Thoracic aorta (tissue), 2 donors: ENCODE measurements at regions not wholly inside any gene's neighbourhood (a gene's known extent, or its start where the extent isn't known, plus 50 kb on each side); places are given as distances from the start of the nearest gene placed in this dataset.

Source experiments
- ATAC-seq: fragments of 150-250 bp; one replicate; pipeline ENCODE4 v1.8.0; 2017; ENCODE audit warnings: low read depth; ENCODE audit not compliant: insufficient number of reproducible peaks, low FRiP score
- DNase-seq: peaks from one replicate; pipeline ENCODE4 v3.0.0-alpha.2; 2020; ENCODE audit warnings: low spot score
- H3K27ac ChIP-seq, 2 donors: fragments of 200-600 bp; sonication (generic); 1 replicate in 1 of 2; 2 replicates in 1 of 2; pipeline ENCODE4 v1.5.1; 2016; ENCODE audit warnings: mild to moderate bottlenecking in 2 of 2, moderate library complexity in 2 of 2
- H3K27me3 ChIP-seq: fragments of 200-600 bp; sonication (generic); replicated peaks from 2 replicates; pipeline ENCODE4 v1.6.0; 2016; ENCODE audit warnings: mild to moderate bottlenecking; ENCODE audit not compliant: insufficient read depth
- H3K36me3 ChIP-seq: fragments of 200-600 bp; sonication (generic); one replicate; pipeline ENCODE4 v1.5.1; 2016
- H3K4me1 ChIP-seq, 2 donors: fragments of 200-600 bp; sonication (generic); 1 replicate in 1 of 2; 2 replicates in 1 of 2; pipeline versions ENCODE4 v1.5.1 to v1.6.0; 2016; ENCODE audit warnings: low read depth in 2 of 2, mild to moderate bottlenecking in 1 of 2; ENCODE audit not compliant: control insufficient read depth in 1 of 2
- H3K4me3 ChIP-seq: fragments of 200-600 bp; sonication (generic); 2 replicates; pipeline ENCODE4 v1.5.1; 2016; ENCODE audit warnings: mild to moderate bottlenecking
- H3K9me3 ChIP-seq: fragments of 200-600 bp; sonication (generic); 2 replicates; pipeline ENCODE4 v1.5.1; 2016
- CTCF ChIP-seq: fragments of 200-600 bp; sonication (generic); IDR thresholded peaks from one replicate; pipeline ENCODE4 v1.5.1; 2019; ENCODE audit warnings: antibody characterized with exemption

GRCh38 chr10:23533212-23533611, 94.3 kb downstream of the OTUD1 start:
- no peaks in the 10 kb centered on the region for H3K4me1 ChIP-seq
- DNase-seq (no peak), ATAC-seq (no peak)
- H3K9me3 ChIP-seq = no peaks in the 10 kb centered on the region
- no peak overlapping the region for H3K4me3 ChIP-seq
- no peak for TF ChIP-seq CTCF
- H3K27me3 ChIP-seq = no peaks in the 10 kb centered on the region
- no peaks in the 10 kb centered on the region for H3K36me3 ChIP-seq
- no peak overlapping the region for H3K27ac ChIP-seq

GRCh38 chr10:23534326-23534725, 95.5 kb downstream of the OTUD1 start:
- no peaks in the 10 kb centered on the region for H3K27me3 ChIP-seq
- no peak overlapping the region for H3K27ac ChIP-seq
- H3K36me3 ChIP-seq = no peaks in the 10 kb centered on the region
- no peak for ATAC-seq
- DNase-seq = no peak
- H3K4me1 ChIP-seq = no peaks in the 10 kb centered on the region
- no peak overlapping the region for H3K4me3 ChIP-seq
- no peak for TF ChIP-seq CTCF
- H3K9me3 ChIP-seq = no peaks in the 10 kb centered on the region

- Histone ChIP-seq H3K27ac (no peak overlapping the region), H3K9me3 (no peaks in the 10 kb centered on the region), H3K4me3 (no peak overlapping the region), H3K4me1 (no peaks in the 10 kb centered on the region), H3K27me3 (no peaks in the 10 kb centered on the region), H3K36me3 (no peaks in the 10 kb centered on the region)
- no peak for TF ChIP-seq CTCF
- ATAC-seq = no peak
- no peak for DNase-seq
Observed at GRCh38 chr10:23534761-23535160, 95.9 kb downstream of the OTUD1 start.

GRCh38 chr10:23535381-23535780, 96.5 kb downstream of the OTUD1 start:
- Histone ChIP-seq H3K4me1 (peaks cover 0 to 2% of the 10 kb centered on the region in 2 donors), H3K4me3 (no peak overlapping the region), H3K27me3 (no peaks in the 10 kb centered on the region), H3K36me3 (no peaks in the 10 kb centered on the region), H3K27ac (no peak overlapping the region), H3K9me3 (no peaks in the 10 kb centered on the region)
- ATAC-seq = no peak
- DNase-seq = no peak
- TF ChIP-seq CTCF = no peak

GRCh38 chr10:23538968-23539367, 100.1 kb downstream of the OTUD1 start:
- TF ChIP-seq CTCF = no peak
- no peaks in the 10 kb centered on the region for H3K9me3 ChIP-seq
- no peak overlapping the region for H3K27ac ChIP-seq
- DNase-seq (no peak), ATAC-seq (no peak)
- H3K27me3 ChIP-seq = no peaks in the 10 kb centered on the region
- H3K4me3 ChIP-seq = no peak overlapping the region
- H3K36me3 ChIP-seq = no peaks in the 10 kb centered on the region
- peaks cover 0 to 2% of the 10 kb centered on the region in 2 donors for H3K4me1 ChIP-seq
